Stimulated activated CD4-positive, alpha-beta T cell treated with anti-CD3 and anti-CD28 coated beads, Interleukin-15, amount 100 ng/mL, for 48 hours (primary cell): ENCODE measurements at regions not wholly inside any gene's neighbourhood (a gene's known extent, or its start where the extent isn't known, plus 50 kb on each side); places are given as distances from the start of the nearest gene placed in this dataset.
"Not testable (repeated sequence)": the region's sequence is repeated elsewhere in the genome, so short reads cannot be mapped to it uniquely, and the experiment has no call there.

Experiments
- DNase-seq, 2 donors: peaks; one replicate each; pipeline ENCODE4 v3.0.0-alpha.2; 2020; ENCODE audit warnings: low read depth in 2 of 2

GRCh38 chr17:13222975-13223374 is 205.1 kb upstream of the ELAC2 start:
- DNase-seq: no peak

- DNase-seq: no peak
Observed at GRCh38 chr17:13212860-13213259, 195.0 kb upstream of the ELAC2 start.

- no peak for DNase-seq
Observed at GRCh38 chr17:13209081-13209480, 191.3 kb upstream of the ELAC2 start.

- no peak for DNase-seq
Observed at GRCh38 chr17:13204607-13205237, 186.9 kb upstream of the ELAC2 start.

GRCh38 chr17:13202835-13203234 is 185.0 kb upstream of the ELAC2 start:
- no peak for DNase-seq

GRCh38 chr17:13200671-13201070 is 182.8 kb upstream of the ELAC2 start:
- no peak for DNase-seq

GRCh38 chr17:13199425-13199824 is 181.6 kb upstream of the ELAC2 start:
- no peak for DNase-seq

- no peak for DNase-seq
Observed at GRCh38 chr17:13197586-13197985, 179.8 kb upstream of the ELAC2 start.

GRCh38 chr17:13194887-13195286 is 177.1 kb upstream of the ELAC2 start:
- DNase-seq: no peak

- DNase-seq: no peak
Observed at GRCh38 chr17:13182854-13183253, 165.0 kb upstream of the ELAC2 start.

- DNase-seq: no peak
Observed at GRCh38 chr17:13182450-13182849, 164.6 kb upstream of the ELAC2 start.

GRCh38 chr17:13181683-13182082 is 163.9 kb upstream of the ELAC2 start:
- no peak for DNase-seq

GRCh38 chr17:13176436-13176835 is 158.6 kb upstream of the ELAC2 start:
- no peak for DNase-seq

- no peak for DNase-seq
Observed at GRCh38 chr17:13171790-13172189, 154.0 kb upstream of the ELAC2 start.

- DNase-seq: no peak
Observed at GRCh38 chr17:13162361-13162760, 144.5 kb upstream of the ELAC2 start.

GRCh38 chr17:13160790-13161189 is 143.0 kb upstream of the ELAC2 start:
- DNase-seq: no peak

GRCh38 chr17:13160296-13160695 is 142.5 kb upstream of the ELAC2 start:
- DNase-seq: no peak

GRCh38 chr17:13158494-13159240 is 140.8 kb upstream of the ELAC2 start:
- no peak for DNase-seq

GRCh38 chr17:13157656-13158055 is 139.8 kb upstream of the ELAC2 start:
- DNase-seq: no peak

- no peak for DNase-seq
Observed at GRCh38 chr17:13154930-13155329, 137.1 kb upstream of the ELAC2 start.

- DNase-seq: no peak
Observed at GRCh38 chr17:13154398-13154797, 136.6 kb upstream of the ELAC2 start.

- DNase-seq: no peak
Observed at GRCh38 chr17:13153036-13153435, 135.2 kb upstream of the ELAC2 start.

GRCh38 chr17:13152501-13152900 is 134.7 kb upstream of the ELAC2 start:
- no peak for DNase-seq

GRCh38 chr17:13150738-13151137 is 132.9 kb upstream of the ELAC2 start:
- DNase-seq: not testable (repeated sequence)
